ENCODE measurements at regions not wholly inside any gene's neighbourhood (a gene's known extent, or its start where the extent isn't known, plus 50 kb on each side); places are given as distances from the start of the nearest gene placed in this dataset.

- TF ChIP-seq CTCF (IDR thresholded peaks at IDR 0.05) (no peak), POLR2A (IDR thresholded peaks at IDR 0.05) (no peak)
Observed at GRCh38 chr17:63041722-63042121, 75.7 kb downstream of the TANC2 start.
